Prostate gland (tissue), 2 donors: ENCODE measurements at regions not wholly inside any gene's neighbourhood (a gene's known extent, or its start where the extent isn't known, plus 50 kb on each side); places are given as distances from the start of the nearest gene placed in this dataset.
"Not testable (repeated sequence)": the region's sequence is repeated elsewhere in the genome, so short reads cannot be mapped to it uniquely, and the experiment has no call there.

Source experiments
- DNase-seq: peaks from one replicate; pipeline ENCODE4 v3.0.0-alpha.2; 2019; ENCODE audit warnings: low spot score
- H3K27ac ChIP-seq, 2 donors: fragments of 200-600 bp; sonication (generic); 2 replicates each; pipeline ENCODE4 v1.5.1; 2017 to 2019
- H3K27me3 ChIP-seq: fragments of 200-600 bp; sonication (generic); replicated peaks from 2 replicates; pipeline ENCODE4 v1.5.1; 2019; ENCODE audit not compliant: insufficient read depth
- H3K36me3 ChIP-seq, 2 donors: fragments of 200-600 bp; sonication (generic); 1 replicate in 1 of 2; 2 replicates in 1 of 2; pipeline versions ENCODE4 v1.5.1 to v1.8.1; 2017 to 2019
- H3K4me1 ChIP-seq: fragments of 200-600 bp; sonication (generic); replicated peaks from 2 replicates; pipeline ENCODE4 v1.5.1; 2019
- H3K4me3 ChIP-seq, 2 donors: fragments of 200-600 bp; sonication (generic); 2 replicates each; pipeline ENCODE4 v1.5.1; 2017 to 2019
- H3K9me3 ChIP-seq: fragments of 200-600 bp; sonication (generic); 2 replicates; pipeline ENCODE4 v1.5.1; 2017
- CTCF ChIP-seq, 4 experiments: fragments of 200-600 bp in 2 of 4; fragments of 450-650 bp in 2 of 4; sonication (generic) in 2 of 4; IDR thresholded peaks; 1 replicate in 3 of 4; 2 replicates in 1 of 4; pipeline ENCODE4 v1.5.1; 2016 to 2019; ENCODE audit warnings: antibody characterized with exemption in 4 of 4, mild to moderate bottlenecking in 2 of 4, moderate library complexity in 2 of 4
- POLR2A ChIP-seq: fragments of 450-650 bp; IDR thresholded peaks from one replicate; pipeline ENCODE4 v1.6.1; 2016; ENCODE audit warnings: antibody characterized with exemption, mild to moderate bottlenecking
- POLR2AphosphoS5 ChIP-seq: sonication (generic); formaldehyde crosslinking; IDR thresholded peaks from one replicate; pipeline ENCODE4 v1.6.1; 2017; ENCODE audit warnings: antibody characterized with exemption
- WGBS: methylation state at CpG from one replicate; pipeline ENCODE4 v1.1.5; 2018; 5-methylcytosine and 5-hydroxymethylcytosine counted together
- intact Hi-C: fragments of 100-400 bp; cut with DNase I; formaldehyde crosslinking; loops from one replicate; pipeline ENCODE4 v1.14.2; 2022

GRCh38 chr4:148922497-148922896 is 480.3 kb upstream of the NR3C2 start:
- no peak for TF ChIP-seq POLR2A
- no peak for TF ChIP-seq CTCF (IDR thresholded peaks at IDR 0.05)
- no peak for TF ChIP-seq POLR2AphosphoS5
- H3K4me1 ChIP-seq, result no peaks in the 10 kb centered on the region
- no peaks in the 10 kb centered on the region for H3K9me3 ChIP-seq
- H3K27ac ChIP-seq, result no peak overlapping the region
- 29% methylated on average over 1 of the region's 1 CpG for WGBS
- H3K27me3 ChIP-seq, result no peaks in the 10 kb centered on the region
- no peak overlapping the region for H3K4me3 ChIP-seq
- intact Hi-C loops, result no loop called here
- no peak for DNase-seq
- H3K36me3 ChIP-seq, result no peaks in the 10 kb centered on the region

- Histone ChIP-seq H3K36me3 (no peaks in the 10 kb centered on the region), H3K4me3 (no peak overlapping the region), H3K9me3 (no peaks in the 10 kb centered on the region), H3K4me1 (no peaks in the 10 kb centered on the region), H3K27me3 (no peaks in the 10 kb centered on the region), H3K27ac (no peak overlapping the region)
- intact Hi-C loops, result no loop called here
- no peak for DNase-seq
- WGBS, result 91% methylated on average over 2 of the region's 2 CpGs
- TF ChIP-seq POLR2A (no peak), CTCF (IDR thresholded peaks at IDR 0.05) (no peak), POLR2AphosphoS5 (no peak)
These were observed 472.5 kb upstream of the NR3C2 start for GRCh38 chr4:148914734-148915133.

DNA sequence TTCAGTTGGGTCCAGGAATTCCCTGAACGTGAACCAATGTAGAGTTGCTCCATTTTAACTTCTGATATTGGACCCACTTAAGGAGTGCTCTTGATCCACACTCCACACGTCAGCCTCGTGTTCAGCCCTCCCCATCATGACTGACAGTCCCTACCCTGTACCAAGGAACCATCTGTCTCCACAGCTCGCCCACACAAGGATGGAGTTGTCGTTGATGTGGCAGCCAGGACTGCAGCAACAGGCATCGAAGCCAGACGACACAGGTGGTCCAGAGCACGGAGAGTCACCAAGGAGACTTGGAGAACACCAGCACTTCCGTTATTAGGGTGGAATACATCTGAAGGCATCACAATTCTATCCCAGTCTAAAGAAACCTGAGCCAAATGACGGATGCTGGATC is 472.1 kb upstream of the NR3C2 start:
- no peak for TF ChIP-seq POLR2A
- no peak for TF ChIP-seq POLR2AphosphoS5
- TF ChIP-seq CTCF (IDR thresholded peaks at IDR 0.05), result no peak
- Histone ChIP-seq H3K9me3 (no peaks in the 10 kb centered on the region), H3K4me1 (no peaks in the 10 kb centered on the region), H3K4me3 (no peak overlapping the region), H3K36me3 (no peaks in the 10 kb centered on the region), H3K27ac (no peak overlapping the region), H3K27me3 (no peaks in the 10 kb centered on the region)
- no peak for DNase-seq
- WGBS, result 88% methylated on average over 10 of the region's 10 CpGs
- intact Hi-C loops, result no loop called here

GRCh38 chr4:148903388-148903787 is 461.2 kb upstream of the NR3C2 start:
- intact Hi-C loops, result no loop called here
- H3K27me3 ChIP-seq, result no peaks in the 10 kb centered on the region
- no peaks in the 10 kb centered on the region for H3K9me3 ChIP-seq
- TF ChIP-seq CTCF (IDR thresholded peaks at IDR 0.05) (no peak), POLR2AphosphoS5 (no peak), POLR2A (no peak)
- no peak for DNase-seq
- H3K4me1 ChIP-seq, result no peaks in the 10 kb centered on the region
- H3K36me3 ChIP-seq, result no peaks in the 10 kb centered on the region
- H3K4me3 ChIP-seq, result no peak overlapping the region
- H3K27ac ChIP-seq, result no peak overlapping the region

GRCh38 chr4:148901075-148901705 is 459.0 kb upstream of the NR3C2 start:
- Histone ChIP-seq H3K27me3 (no peaks in the 10 kb centered on the region), H3K9me3 (no peaks in the 10 kb centered on the region), H3K27ac (no peak overlapping the region), H3K36me3 (no peaks in the 10 kb centered on the region), H3K4me3 (no peak overlapping the region), H3K4me1 (no peaks in the 10 kb centered on the region)
- no peak for TF ChIP-seq CTCF (IDR thresholded peaks at IDR 0.05)
- no peak for TF ChIP-seq POLR2AphosphoS5
- no peak for TF ChIP-seq POLR2A
- 51% methylated on average over 3 of the region's 3 CpGs for WGBS
- intact Hi-C loops, result no loop called here
- DNase-seq, result no peak

DNA sequence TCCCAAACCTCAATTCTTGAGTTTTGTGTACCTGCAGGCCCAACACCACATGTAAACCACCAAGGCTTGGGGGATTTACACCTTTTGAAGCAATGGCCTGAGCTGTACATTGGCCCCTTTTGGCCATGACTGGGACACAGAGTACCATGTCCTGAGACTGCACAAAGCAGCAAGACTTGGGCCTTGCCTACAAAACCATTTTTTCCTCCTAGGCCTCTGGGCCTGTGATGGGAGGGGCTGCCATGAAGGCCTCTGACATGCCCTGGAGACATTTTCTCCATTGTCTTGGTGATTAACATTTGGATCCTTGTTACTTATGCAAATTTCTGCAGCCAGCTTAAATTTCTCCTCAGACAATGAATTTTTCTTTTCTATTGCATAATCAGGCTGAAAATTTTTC is 455.9 kb upstream of the NR3C2 start:
- H3K36me3 ChIP-seq, intact Hi-C loops: not testable (repeated sequence)

More for the DNA sequence above, 455.9 kb upstream of the NR3C2 start:
- not testable (repeated sequence) for H3K4me3 ChIP-seq, H3K27ac ChIP-seq, H3K9me3 ChIP-seq, H3K4me1 ChIP-seq, H3K27me3 ChIP-seq, DNase-seq
